ENCODE measurements at regions not wholly inside any gene's neighbourhood (a gene's known extent, or its start where the extent isn't known, plus 50 kb on each side); places are given as distances from the start of the nearest gene placed in this dataset.

DNA sequence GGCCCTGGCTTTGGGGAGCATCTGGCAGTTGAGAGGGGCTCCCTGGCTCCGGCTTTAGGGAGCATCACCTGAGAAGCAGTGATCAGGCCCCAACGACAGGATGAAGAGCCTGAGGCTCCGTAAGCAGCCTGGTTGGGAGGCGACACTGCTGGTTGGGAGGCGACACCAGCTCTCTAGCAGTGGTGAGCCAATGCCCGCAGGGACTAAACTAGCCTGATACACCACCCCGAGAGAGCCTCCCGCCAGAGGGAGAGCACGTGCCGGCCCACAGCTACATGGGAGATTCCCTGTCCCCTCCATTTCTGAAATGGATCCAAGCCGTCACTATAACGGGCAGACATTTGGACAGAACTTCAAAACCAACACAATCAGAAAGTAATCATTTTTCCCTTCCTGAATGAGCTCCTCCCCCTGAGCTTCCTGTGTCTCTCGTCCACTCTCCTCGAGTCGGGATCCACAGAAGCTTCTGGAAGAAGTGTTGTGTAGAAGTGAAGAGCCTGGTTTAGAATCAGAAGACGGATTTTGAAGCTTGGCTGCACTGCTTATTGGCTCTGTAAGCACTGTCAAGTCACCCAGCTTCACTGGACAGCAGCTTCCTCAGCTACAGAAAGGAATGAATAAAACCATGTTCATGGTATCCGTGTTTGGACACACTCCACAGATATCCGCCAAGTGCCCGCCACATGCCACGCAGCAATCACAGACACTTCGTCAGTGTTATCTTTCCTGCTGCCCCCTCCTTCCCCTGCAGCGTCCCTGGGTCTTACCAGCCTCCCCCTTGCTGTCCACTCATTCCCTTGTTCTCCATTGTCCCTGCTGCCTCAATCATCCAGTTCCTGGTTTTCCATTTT, 199.6 kb downstream of the TTLL2 start:
- TF ChIP-seq, protein P1, sequence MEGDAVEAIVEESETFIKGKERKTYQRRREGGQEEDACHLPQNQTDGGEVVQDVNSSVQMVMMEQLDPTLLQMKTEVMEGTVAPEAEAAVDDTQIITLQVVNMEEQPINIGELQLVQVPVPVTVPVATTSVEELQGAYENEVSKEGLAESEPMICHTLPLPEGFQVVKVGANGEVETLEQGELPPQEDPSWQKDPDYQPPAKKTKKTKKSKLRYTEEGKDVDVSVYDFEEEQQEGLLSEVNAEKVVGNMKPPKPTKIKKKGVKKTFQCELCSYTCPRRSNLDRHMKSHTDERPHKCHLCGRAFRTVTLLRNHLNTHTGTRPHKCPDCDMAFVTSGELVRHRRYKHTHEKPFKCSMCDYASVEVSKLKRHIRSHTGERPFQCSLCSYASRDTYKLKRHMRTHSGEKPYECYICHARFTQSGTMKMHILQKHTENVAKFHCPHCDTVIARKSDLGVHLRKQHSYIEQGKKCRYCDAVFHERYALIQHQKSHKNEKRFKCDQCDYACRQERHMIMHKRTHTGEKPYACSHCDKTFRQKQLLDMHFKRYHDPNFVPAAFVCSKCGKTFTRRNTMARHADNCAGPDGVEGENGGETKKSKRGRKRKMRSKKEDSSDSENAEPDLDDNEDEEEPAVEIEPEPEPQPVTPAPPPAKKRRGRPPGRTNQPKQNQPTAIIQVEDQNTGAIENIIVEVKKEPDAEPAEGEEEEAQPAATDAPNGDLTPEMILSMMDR (IDR thresholded peaks at IDR 0.05): no peak
- no peak for TF ChIP-seq POLR2A (IDR thresholded peaks at IDR 0.05)
